Activated naive CD8-positive, alpha-beta T cell treated with anti-CD3 and anti-CD28 coated beads, Interleukin-2, amount 10 ng/mL, durations not matched to agents 7 days and 5 days (primary cell): ENCODE measurements at regions not wholly inside any gene's neighbourhood (a gene's known extent, or its start where the extent isn't known, plus 50 kb on each side); places are given as distances from the start of the nearest gene placed in this dataset.

Experiments
- ATAC-seq: fragments of 150-1000 bp; cut with Tn5 transposase; one replicate; pipeline ENCODE4 v1.10.0; 2021; ENCODE audit warnings: low read depth, moderate library complexity
- POLR2A ChIA-PET: fragments of 350-600 bp; sonication (Branson Sonifier 250); formaldehyde crosslinking; loops from one replicate; lab custom pipeline; 2021; ENCODE audit warnings: antibody characterized with exemption; lab: Charles Lee
- DNase-seq: peaks from one replicate; pipeline ENCODE4 v3.0.0; 2021
- H3K27ac Mint-ChIP-seq: one replicate; pipeline ENCODE4 v1.8.0; 2022; ENCODE audit warnings: mild to moderate bottlenecking, mixed read lengths
- H3K27me3 Mint-ChIP-seq: one replicate; pipeline ENCODE4 v1.8.0; 2022; ENCODE audit warnings: mild to moderate bottlenecking, moderate library complexity, mixed read lengths
- H3K36me3 Mint-ChIP-seq: one replicate; pipeline ENCODE4 v1.8.0; 2021; ENCODE audit warnings: mild to moderate bottlenecking, mixed read lengths
- H3K4me1 Mint-ChIP-seq: one replicate; pipeline ENCODE4 v1.8.0; 2021; ENCODE audit warnings: mixed read lengths
- H3K4me3 Mint-ChIP-seq: one replicate; pipeline ENCODE4 v1.8.0; 2022; ENCODE audit warnings: mild to moderate bottlenecking, moderate library complexity, mixed read lengths
- H3K9me3 Mint-ChIP-seq: one replicate; pipeline ENCODE4 v1.8.0; 2021; ENCODE audit warnings: mixed read lengths

- ATAC-seq (no peak), DNase-seq (no peak)
- Mint-ChIP-seq H3K27ac (no peak overlapping the region), H3K4me1 (no peaks in the 10 kb centered on the region), H3K9me3 (no peaks in the 10 kb centered on the region), H3K36me3 (no peaks in the 10 kb centered on the region), H3K4me3 (no peak overlapping the region), H3K27me3 (peaks cover 16% of the 10 kb centered on the region)
- POLR2A ChIA-PET, result no interaction called here
Observed at GRCh38 chr18:10404168-10404567, 50.3 kb upstream of the APCDD1 start.
